Posterior vena cava (tissue), 2 donors: ENCODE measurements at regions not wholly inside any gene's neighbourhood (a gene's known extent, or its start where the extent isn't known, plus 50 kb on each side); places are given as distances from the start of the nearest gene placed in this dataset.
A peak's percentile ranks its signal among the peaks of the same experiment; 100 is the strongest.
"Not testable (repeated sequence)": the region's sequence is repeated elsewhere in the genome, so short reads cannot be mapped to it uniquely, and the experiment has no call there.

ENCODE experiments used
- DNase-seq: peaks from one replicate; pipeline ENCODE4 v3.0.0-alpha.2; 2020; ENCODE audit warnings: low spot score
- intact Hi-C, 2 donors: fragments of 100-400 bp; cut with DNase I; formaldehyde crosslinking; loops; one replicate each; pipeline versions ENCODE4 v1.14.1 to v1.14.2; 2022 to 2023
- donor health status: DM: yes; HTN: yes; CAD: no.
- donor health status: DM: yes; HTN: yes; CAD: no.

- intact Hi-C loops = no loop called here
- DNase-seq = no peak
Observed at GRCh38 chr18:63071701-63072141, 247.8 kb downstream of the BCL2 start.

GRCh38 chr18:63070767-63071502, 248.6 kb downstream of the BCL2 start:
- intact Hi-C loops = no loop called here

GRCh38 chr18:63069496-63069895, 250.1 kb downstream of the BCL2 start:
- intact Hi-C loops = no loop called here
- DNase-seq = no peak

More at GRCh38 chr18:63070767-63071502, 248.6 kb downstream of the BCL2 start:
- peak; percentile 37 for DNase-seq

GRCh38 chr18:63067939-63068338, 251.6 kb downstream of the BCL2 start:
- intact Hi-C loops = no loop called here
- no peak for DNase-seq

- intact Hi-C loops = no loop called here
- DNase-seq = no peak
Observed at GRCh38 chr18:63065172-63065571, 254.4 kb downstream of the BCL2 start.

- intact Hi-C loops = no loop called here
Observed at GRCh38 chr18:63063171-63063570, 256.4 kb downstream of the BCL2 start.

GRCh38 chr18:63062246-63062645, 257.3 kb downstream of the BCL2 start:
- intact Hi-C loops = no loop called here
- DNase-seq = no peak

More at GRCh38 chr18:63063171-63063570, 256.4 kb downstream of the BCL2 start:
- no peak for DNase-seq

GRCh38 chr18:63061303-63061702, 258.3 kb downstream of the BCL2 start:
- no peak for DNase-seq
- intact Hi-C loops = no loop called here

GRCh38 chr18:63058521-63058920, 261.0 kb downstream of the BCL2 start:
- intact Hi-C loops = no loop called here
- DNase-seq = no peak

- intact Hi-C loops = no loop called here
- no peak for DNase-seq
Observed at GRCh38 chr18:63057707-63058106, 261.9 kb downstream of the BCL2 start.

GRCh38 chr18:63054901-63055584, 264.5 kb downstream of the BCL2 start:
- no peak for DNase-seq
- intact Hi-C loops = no loop called here

GRCh38 chr18:63051928-63052327, 267.6 kb downstream of the BCL2 start:
- intact Hi-C loops = no loop called here
- DNase-seq = no peak

- intact Hi-C loops = not testable (repeated sequence)
Observed at GRCh38 chr18:63050667-63051395, 268.7 kb downstream of the BCL2 start.

GRCh38 chr18:63046375-63046774, 273.2 kb downstream of the BCL2 start:
- DNase-seq = no peak
- intact Hi-C loops = no loop called here

More at GRCh38 chr18:63050667-63051395, 268.7 kb downstream of the BCL2 start:
- DNase-seq = not testable (repeated sequence)

- no peak for DNase-seq
- intact Hi-C loops = no loop called here
Observed at GRCh38 chr18:63043516-63043915, 276.1 kb downstream of the BCL2 start.

- intact Hi-C loops = no loop called here
Observed at GRCh38 chr18:63042351-63042750, 277.2 kb downstream of the BCL2 start.

GRCh38 chr18:63040788-63041410, 278.7 kb downstream of the BCL2 start:
- DNase-seq = no peak
- intact Hi-C loops = no loop called here

More at GRCh38 chr18:63042351-63042750, 277.2 kb downstream of the BCL2 start:
- no peak for DNase-seq

GRCh38 chr18:63037491-63037890, 282.1 kb downstream of the BCL2 start:
- intact Hi-C loops = no loop called here
- DNase-seq = no peak

GRCh38 chr18:63031375-63031774, 288.2 kb downstream of the BCL2 start:
- intact Hi-C loops = no loop called here
- no peak for DNase-seq
